IMR-90 (cell line): ENCODE measurements at regions not wholly inside any gene's neighbourhood (a gene's known extent, or its start where the extent isn't known, plus 50 kb on each side); places are given as distances from the start of the nearest gene placed in this dataset.

Experiments
- ATAC-seq: fragments of 200-7000 bp; cut with Tn5 transposase; 2 replicates; pipeline ENCODE4 v1.9.1; 2020; ENCODE audit warnings: low read depth, mild to moderate bottlenecking, moderate library complexity
- BruUV-seq: library from RNA; stranded (reverse); fragments of 400-500 nt; replicated peaks from 2 replicates; lab custom pipeline; 2021; lab: Mats Ljungman, UMichigan
- CTCF ChIA-PET: fragments of 300-600 bp; formaldehyde crosslinking; extraction: SDS; loops from one replicate; lab custom pipeline; 2021; ENCODE audit warnings: antibody characterized with exemption; lab: Yijun Ruan, JAX
- POLR2A ChIA-PET: fragments of 300-600 bp; sonication (Branson Sonifier 250); formaldehyde crosslinking; loops from one replicate; lab custom pipeline; 2022; ENCODE audit warnings: antibody characterized with exemption; ENCODE audit not compliant: unreplicated experiment; lab: Charles Lee
- DNase-seq: peaks from one replicate; pipeline ENCODE4 v3.0.0; 2013
- H2AFZ ChIP-seq: replicated peaks from 2 replicates; pipeline ENCODE3; 2013; ENCODE audit warnings: low read length, mild to moderate bottlenecking; ENCODE audit not compliant: poor library complexity
- H2AK5ac ChIP-seq: 2 replicates; pipeline ENCODE4 v1.6.1; 2013; ENCODE audit warnings: low read depth, low read length, inconsistent platforms
- H2AK9ac ChIP-seq: replicated peaks from 2 replicates; pipeline ENCODE3; 2013; ENCODE audit warnings: mild to moderate bottlenecking, low read depth, low read length, moderate library complexity; ENCODE audit not compliant: poor library complexity
- H2BK120ac ChIP-seq: 2 replicates; pipeline ENCODE4 v1.6.1; 2013; ENCODE audit warnings: low read depth, low read length, inconsistent platforms
- H2BK15ac ChIP-seq: 3 replicates; pipeline ENCODE4 v1.6.1; 2013; ENCODE audit warnings: low read depth, low read length, inconsistent platforms
- H2BK20ac ChIP-seq: 2 replicates; pipeline ENCODE4 v1.6.1; 2013; ENCODE audit warnings: low read depth, mild to moderate bottlenecking, inconsistent platforms, low read length, moderate library complexity
- H2BK5ac ChIP-seq: 2 replicates; pipeline ENCODE4 v1.6.1; 2013; ENCODE audit warnings: mild to moderate bottlenecking, low read depth, low read length, inconsistent platforms; ENCODE audit not compliant: poor library complexity, severe bottlenecking
- H3K14ac ChIP-seq: replicated peaks from 2 replicates; pipeline ENCODE4 v1.6.1; 2013; ENCODE audit warnings: low read depth, low read length, inconsistent platforms
- H3K18ac ChIP-seq: 2 replicates; pipeline ENCODE4 v1.6.1; 2013; ENCODE audit warnings: low read depth, low read length, control low read depth
- H3K23ac ChIP-seq: 2 replicates; pipeline ENCODE4 v1.6.1; 2013; ENCODE audit warnings: low read depth, low read length, inconsistent platforms
- H3K27ac ChIP-seq: 2 replicates; pipeline ENCODE4 v1.5.1; 2013; ENCODE audit warnings: mild to moderate bottlenecking, control low read depth, low read length; ENCODE audit not compliant: insufficient read depth
- H3K27me3 ChIP-seq: 2 replicates; pipeline ENCODE4 v1.6.1; 2013; ENCODE audit warnings: low read length; ENCODE audit not compliant: control insufficient read depth, insufficient read depth
- H3K36me3 ChIP-seq: 2 replicates; pipeline ENCODE4 v1.6.1; 2013; ENCODE audit warnings: low read length, mixed read lengths; ENCODE audit not compliant: control insufficient read depth, insufficient read depth
- H3K4ac ChIP-seq: 2 replicates; pipeline ENCODE4 v1.6.1; 2013; ENCODE audit warnings: low read depth, low read length, inconsistent platforms
- H3K4me1 ChIP-seq: 2 replicates; pipeline ENCODE4 v1.6.1; 2013; ENCODE audit warnings: low read length, mixed read lengths; ENCODE audit not compliant: control insufficient read depth, insufficient read depth
- H3K4me2 ChIP-seq: 2 replicates; pipeline ENCODE4 v1.6.1; 2013; ENCODE audit warnings: low read depth, mild to moderate bottlenecking, control low read depth, low read length, moderate library complexity
- H3K4me3 ChIP-seq: 2 replicates; pipeline ENCODE4 v1.5.1; 2013; ENCODE audit warnings: low read depth, mild to moderate bottlenecking, control low read depth, low read length, moderate library complexity; ENCODE audit not compliant: insufficient read depth
- H3K56ac ChIP-seq: 2 replicates; pipeline ENCODE4 v1.6.1; 2013; ENCODE audit warnings: low read length, inconsistent platforms; ENCODE audit not compliant: insufficient read depth; ENCODE audit errors: extremely low read depth
- H3K79me1 ChIP-seq, 2 experiments: 2 replicates each; pipeline ENCODE4 v1.6.1; 2013; ENCODE audit warnings: low read length in 2 of 2, inconsistent platforms in 1 of 2, low read depth in 1 of 2
- H3K9ac ChIP-seq: 2 replicates; pipeline ENCODE4 v1.6.1; 2013; ENCODE audit warnings: low read depth, low read length, control low read depth
- H3K9me1 ChIP-seq: 2 replicates; pipeline ENCODE4 v1.6.1; 2013; ENCODE audit warnings: low read length, inconsistent platforms; ENCODE audit not compliant: insufficient read depth
- H3K9me3 ChIP-seq: 2 replicates; pipeline ENCODE4 v1.6.1; 2013; ENCODE audit warnings: low read length; ENCODE audit not compliant: control insufficient read depth, insufficient read depth
- H4K20me1 ChIP-seq: 2 replicates; pipeline ENCODE4 v1.6.1; 2013; ENCODE audit warnings: low read length, inconsistent platforms; ENCODE audit not compliant: insufficient read depth
- H4K5ac ChIP-seq: 2 replicates; pipeline ENCODE4 v1.6.1; 2013; ENCODE audit warnings: mild to moderate bottlenecking, low read depth, low read length, control low read depth
- H4K8ac ChIP-seq, 2 experiments: 2 replicates each; pipeline ENCODE4 v1.6.1; 2013; ENCODE audit warnings: low read depth in 2 of 2, low read length in 2 of 2, control low read depth in 1 of 2, inconsistent platforms in 1 of 2
- H4K91ac ChIP-seq: 2 replicates; pipeline ENCODE4 v1.6.1; 2013; ENCODE audit warnings: low read depth, low read length, inconsistent platforms; ENCODE audit not compliant: insufficient read depth
- CHD1 ChIP-seq: IDR thresholded peaks from 2 replicates; pipeline ENCODE4 v1.6.1; 2012; ENCODE audit warnings: low read depth, low read length, improper control_type of control experiment
- MAZ ChIP-seq: IDR thresholded peaks from 2 replicates; pipeline ENCODE4 v1.6.1; 2012; ENCODE audit warnings: low read depth, mild to moderate bottlenecking, low read length, improper control_type of control experiment, moderate library complexity, borderline replicate concordance
- MXI1 ChIP-seq: IDR thresholded peaks from 2 replicates; pipeline ENCODE4 v1.6.1; 2012; ENCODE audit warnings: low read depth, mild to moderate bottlenecking, low read length, moderate library complexity, borderline replicate concordance
- NFE2L2 ChIP-seq: fragments of 150-350 bp; IDR thresholded peaks from 2 replicates; pipeline ENCODE4 v1.6.1; 2016; ENCODE audit warnings: low read depth, mild to moderate bottlenecking, low read length
- POLR2A ChIP-seq: IDR thresholded peaks from 2 replicates; pipeline ENCODE4 v1.6.1; 2012; ENCODE audit warnings: mild to moderate bottlenecking, low read depth, low read length
- RCOR1 ChIP-seq: IDR thresholded peaks from 2 replicates; pipeline ENCODE4 v1.6.1; 2012; ENCODE audit warnings: mild to moderate bottlenecking, low read length, improper control_type of control experiment; ENCODE audit not compliant: insufficient replicate concordance
- RFX5 ChIP-seq: IDR thresholded peaks from 2 replicates; pipeline ENCODE4 v1.8.0; 2012; ENCODE audit warnings: low read depth, mild to moderate bottlenecking, low read length, moderate library complexity
- SMC3 ChIP-seq: fragments of 150-350 bp; IDR thresholded peaks from 2 replicates; pipeline ENCODE4 v1.6.1; 2016; ENCODE audit warnings: low read depth, mild to moderate bottlenecking, antibody characterized with exemption, low read length, moderate library complexity
- WGBS, 2 experiments: methylation state at CpG; one replicate each; pipeline versions ENCODE4 v1.1.5 to v1.1.7; 2013; ENCODE audit warnings: missing lambda C conversion rate in 2 of 2; ENCODE audit not compliant: insufficient read length in 1 of 2; ENCODE audit errors: extremely low coverage in 2 of 2; 5-methylcytosine and 5-hydroxymethylcytosine counted together
- dilution Hi-C: fragments of 300-500 bp; cut with HindIII; formaldehyde crosslinking; loops from one replicate; pipeline ENCODE4 v1.14.3; 2018; ENCODE audit warnings: low sequenced_read_pairs; ENCODE audit not compliant: unreplicated experiment
- in situ Hi-C: fragments of 300-500 bp; cut with MboI; formaldehyde crosslinking; loops from 3 replicates; pipeline ENCODE4 v1.14.3; 2019; ENCODE audit warnings: low sequenced_read_pairs, inconsistent platforms, mixed read lengths
- intact Hi-C: fragments of 100-400 bp; cut with micrococcal nuclease; formaldehyde crosslinking; loops from 2 replicates; pipeline ENCODE4 v1.10.0; 2022

GRCh38 chr11:92413757-92414513, 189.3 kb downstream of the FAT3 start:
- ChIA-PET CTCF (no interaction called here), POLR2A (no interaction called here)
- H3K36me3 ChIP-seq: no peaks in the 10 kb centered on the region
- ATAC-seq (no peak), DNase-seq (no peak)
- H3K9me3 ChIP-seq: no peaks in the 10 kb centered on the region
- H2BK120ac ChIP-seq: no peak overlapping the region
- H3K79me1 ChIP-seq: no peaks in the 10 kb centered on the region
- H2AK5ac ChIP-seq: no peak overlapping the region
- no peak overlapping the region for H2AFZ ChIP-seq
- in situ Hi-C loops (no loop called here), dilution Hi-C loops (no loop called here), intact Hi-C loops (no loop called here)
- H3K4me2 ChIP-seq: no peak overlapping the region
- no peak overlapping the region for H3K23ac ChIP-seq
- H3K18ac ChIP-seq: no peak overlapping the region
- H2BK20ac ChIP-seq: no peak overlapping the region
- H2AK9ac ChIP-seq: no peak overlapping the region
- H3K27me3 ChIP-seq: no peaks in the 10 kb centered on the region
- no TSS peak for BruUV-seq
- H2BK15ac ChIP-seq: no peak overlapping the region
- WGBS, 2 experiments: no CpG with 5 or more reads among the region's 7 CpGs
- no peak overlapping the region for H4K8ac ChIP-seq
- no peak overlapping the region for H3K4me3 ChIP-seq
- no peak overlapping the region for H4K91ac ChIP-seq
- no peaks in the 10 kb centered on the region for H3K4me1 ChIP-seq
- TF ChIP-seq RCOR1 (no peak), CHD1 (no peak), SMC3 (no peak), MAZ (no peak), NFE2L2 (no peak), MXI1 (no peak), POLR2A (no peak), RFX5 (no peak)
- H3K9ac ChIP-seq: no peak overlapping the region
- no peak overlapping the region for H4K5ac ChIP-seq
- no peak overlapping the region for H3K27ac ChIP-seq
- no peaks in the 10 kb centered on the region for H4K20me1 ChIP-seq
- H3K4ac ChIP-seq: no peak overlapping the region
- no peaks in the 10 kb centered on the region for H3K9me1 ChIP-seq
- no peak overlapping the region for H2BK5ac ChIP-seq
- no peak overlapping the region for H3K56ac ChIP-seq
- no peak overlapping the region for H3K14ac ChIP-seq
